SH-SY5Y (cell line): ENCODE measurements at regions not wholly inside any gene's neighbourhood (a gene's known extent, or its start where the extent isn't known, plus 50 kb on each side); places are given as distances from the start of the nearest gene placed in this dataset.

Source experiments
- GATA2 ChIP-seq: IDR thresholded peaks from 2 replicates; pipeline ENCODE4 v1.6.1; 2011; ENCODE audit warnings: mild to moderate bottlenecking, low read depth, low read length
- GATA3 ChIP-seq: IDR thresholded peaks from 2 replicates; pipeline ENCODE4 v1.6.1; 2011; ENCODE audit warnings: low read depth, mild to moderate bottlenecking, low read length, moderate library complexity

DNA sequence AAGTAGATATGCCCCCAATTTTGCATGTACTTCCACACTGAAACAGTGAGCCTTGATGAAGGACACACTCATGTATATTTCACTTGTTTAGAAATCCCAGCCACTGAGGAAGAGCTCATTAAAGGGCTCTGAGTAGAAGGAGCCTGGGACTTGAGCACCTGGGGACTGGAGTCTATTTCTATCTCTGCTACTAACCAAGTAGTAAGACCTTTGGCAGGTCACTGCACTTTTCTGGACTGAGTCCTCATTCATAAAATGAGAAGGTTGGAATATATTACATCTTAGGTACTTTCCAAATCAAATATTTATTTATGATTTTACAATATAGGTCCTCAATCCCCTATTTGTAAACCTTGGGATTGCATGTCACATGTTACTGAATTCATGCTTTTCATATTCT is 78.2 kb upstream of the C4orf54 start:
- TF ChIP-seq GATA3 (no peak), GATA2 (no peak)
